HG03280 (cell line): ENCODE measurements at regions not wholly inside any gene's neighbourhood (a gene's known extent, or its start where the extent isn't known, plus 50 kb on each side); places are given as distances from the start of the nearest gene placed in this dataset.
"Not testable (repeated sequence)": the region's sequence is repeated elsewhere in the genome, so short reads cannot be mapped to it uniquely, and the experiment has no call there.

ENCODE experiments used
- ATAC-seq: cut with Tn5 transposase; IDR thresholded peaks from one replicate; pipeline ENCODE4 v1.9.1; 2021; ENCODE audit warnings: mild to moderate bottlenecking, moderate library complexity; ENCODE audit not compliant: unreplicated experiment

DNA sequence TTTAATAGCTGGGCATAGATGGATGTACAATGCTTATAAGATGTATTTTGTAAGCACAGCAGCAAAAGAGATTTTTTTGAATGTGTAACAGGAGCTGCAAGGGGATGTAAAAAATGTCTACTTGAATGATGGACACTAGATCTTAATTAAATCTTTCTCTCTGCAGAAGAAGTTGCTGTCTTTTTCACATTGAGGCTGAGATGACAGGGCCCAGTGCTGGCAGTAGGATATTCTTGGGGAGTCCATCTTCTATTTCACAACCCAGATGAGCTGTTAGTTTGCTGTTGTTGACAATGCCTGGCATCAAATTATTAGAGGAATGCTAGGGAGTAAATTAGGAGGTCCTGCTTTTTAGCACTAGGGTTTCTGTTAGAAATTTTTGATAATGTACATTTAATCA, 698.7 kb downstream of the SLITRK5 start:
- no peak for ATAC-seq

GRCh38 chr13:88376760-88377388, 705.7 kb downstream of the SLITRK5 start:
- no peak for ATAC-seq

GRCh38 chr13:88377852-88378251, 706.7 kb downstream of the SLITRK5 start:
- no peak for ATAC-seq

DNA sequence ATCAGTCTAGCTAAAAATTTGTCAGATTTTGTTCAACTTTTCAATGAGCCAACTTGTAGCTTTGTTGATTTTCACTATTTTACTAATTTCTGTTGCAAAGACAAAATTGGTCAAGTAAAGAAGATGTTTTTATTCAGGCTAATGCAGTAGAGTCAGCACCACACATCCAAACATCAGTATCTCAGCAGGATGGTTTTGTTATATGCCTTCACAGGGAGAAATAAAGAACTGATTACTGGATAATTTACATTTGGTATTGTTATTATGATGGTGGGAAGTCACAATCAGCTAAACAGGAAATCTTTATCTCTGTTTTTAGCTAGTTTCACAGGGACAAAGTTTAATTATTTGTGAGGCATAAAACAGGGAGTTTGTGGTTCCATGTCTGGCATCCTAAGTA, 713.4 kb downstream of the SLITRK5 start:
- no peak for ATAC-seq

GRCh38 chr13:88395804-88396203, 724.6 kb downstream of the SLITRK5 start:
- ATAC-seq, result no peak

GRCh38 chr13:88411696-88412095, 740.5 kb downstream of the SLITRK5 start:
- no peak for ATAC-seq

GRCh38 chr13:88417801-88418200, 746.6 kb downstream of the SLITRK5 start:
- ATAC-seq, result no peak

DNA sequence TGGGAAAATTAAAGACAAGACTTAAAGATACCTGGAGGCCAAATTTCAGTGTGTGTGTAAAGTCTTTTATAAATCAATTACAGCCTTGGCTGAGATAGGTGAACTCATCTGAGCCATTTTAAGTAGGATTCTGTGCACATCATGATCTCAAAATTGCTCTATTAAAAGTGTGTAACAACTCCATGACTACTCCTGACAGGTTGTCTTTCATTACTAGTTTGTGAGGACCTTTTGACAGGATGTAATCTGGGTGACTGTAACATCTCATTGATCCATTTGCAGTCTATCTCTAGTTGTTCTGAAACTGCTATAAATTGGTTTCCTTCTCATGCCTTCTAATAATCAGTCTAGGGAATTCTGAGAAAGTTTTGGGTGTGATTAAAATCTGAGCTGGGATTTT, 753.3 kb downstream of the SLITRK5 start:
- no peak for ATAC-seq

DNA sequence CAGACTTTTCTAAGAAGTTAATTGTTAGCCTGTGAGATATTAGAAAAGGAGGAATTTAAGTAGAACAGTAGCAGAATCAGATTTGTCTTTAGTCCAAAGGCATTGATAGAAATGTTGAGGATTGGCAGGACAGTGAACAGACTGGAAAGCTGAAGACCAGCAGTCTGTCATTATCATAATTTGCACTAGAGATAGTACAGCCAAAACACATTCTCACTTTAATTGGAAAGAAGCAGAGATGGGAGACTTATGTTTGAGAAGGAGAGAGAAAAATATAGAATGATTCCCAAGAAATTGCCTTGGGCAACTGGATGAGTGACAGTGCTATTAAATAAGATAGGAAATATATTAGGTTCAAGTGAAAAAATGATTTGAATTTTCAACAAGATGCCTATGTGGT, 755.5 kb downstream of the SLITRK5 start:
- ATAC-seq, result no peak

GRCh38 chr13:88429862-88430261, 758.7 kb downstream of the SLITRK5 start:
- no peak for ATAC-seq

- ATAC-seq, result no peak
Observed at GRCh38 chr13:88434953-88435352, 763.8 kb downstream of the SLITRK5 start.

- ATAC-seq, result no peak
Observed at GRCh38 chr13:88436974-88437373, 765.8 kb downstream of the SLITRK5 start.

GRCh38 chr13:88450515-88450914, 779.3 kb downstream of the SLITRK5 start:
- no peak for ATAC-seq

DNA sequence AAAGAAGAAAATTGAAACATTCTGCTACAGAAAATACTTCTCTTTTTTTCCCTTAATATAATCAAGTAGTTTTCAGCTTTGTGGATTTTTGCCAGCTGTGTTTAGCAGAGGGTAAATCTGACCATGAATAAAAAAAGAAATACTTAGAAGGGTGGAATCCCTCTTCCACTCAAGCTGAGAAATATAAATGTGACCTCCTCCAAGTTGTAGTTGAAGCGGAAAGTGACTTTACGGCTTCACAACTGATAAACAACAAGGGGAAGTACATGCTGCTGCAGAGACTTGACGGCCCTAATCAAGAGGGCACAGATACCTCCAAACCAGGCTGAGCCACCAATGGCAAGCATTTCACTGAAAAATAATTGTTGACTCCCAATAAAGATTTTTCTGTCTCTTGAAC, 785.0 kb downstream of the SLITRK5 start:
- ATAC-seq, result no peak

DNA sequence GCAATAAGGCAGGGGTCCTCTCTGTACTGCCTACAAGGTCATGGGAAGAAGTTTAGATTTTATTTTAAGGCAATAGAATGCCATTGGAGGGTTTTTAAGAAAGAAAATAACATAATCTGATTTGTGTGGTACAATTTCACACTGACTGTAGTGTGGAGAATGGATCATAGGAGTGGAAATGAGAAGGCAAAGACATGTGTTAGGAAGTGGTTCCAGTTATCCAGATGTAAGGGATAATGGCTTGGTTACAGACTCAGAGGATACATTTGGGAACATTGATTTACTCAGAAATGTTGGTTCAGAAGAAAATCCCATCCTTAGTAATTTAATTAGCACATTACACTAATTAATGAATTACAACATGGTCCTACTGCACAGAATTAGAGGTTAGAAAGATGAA, 788.2 kb downstream of the SLITRK5 start:
- ATAC-seq, result no peak

GRCh38 chr13:88461272-88462009, 790.3 kb downstream of the SLITRK5 start:
- no peak for ATAC-seq

- ATAC-seq, result no peak
Observed at GRCh38 chr13:88464851-88465250, 793.7 kb downstream of the SLITRK5 start.

GRCh38 chr13:88472316-88472715, 801.1 kb downstream of the SLITRK5 start:
- ATAC-seq, result no peak

DNA sequence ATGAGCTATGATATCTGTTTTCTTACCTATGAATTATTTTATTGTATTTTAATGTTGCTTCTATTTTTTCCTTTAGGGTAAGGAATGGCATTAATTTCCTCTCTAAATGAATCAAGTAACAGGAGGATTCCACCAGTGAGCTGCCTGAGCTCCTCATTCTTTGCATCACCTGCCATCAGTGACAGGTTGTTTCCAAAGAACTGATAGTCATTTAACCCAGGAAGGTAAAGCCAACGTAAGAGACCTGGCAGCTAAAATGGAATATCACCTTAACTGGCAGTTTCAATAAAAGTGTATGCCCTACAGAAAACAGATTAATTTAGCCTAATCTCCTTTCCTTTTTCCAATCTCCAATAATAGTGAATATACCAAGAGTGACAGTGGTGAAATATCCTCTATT, 812.0 kb downstream of the SLITRK5 start:
- no peak for ATAC-seq

- ATAC-seq, result no peak
Observed at GRCh38 chr13:88507909-88508308, 836.7 kb downstream of the SLITRK5 start.

DNA sequence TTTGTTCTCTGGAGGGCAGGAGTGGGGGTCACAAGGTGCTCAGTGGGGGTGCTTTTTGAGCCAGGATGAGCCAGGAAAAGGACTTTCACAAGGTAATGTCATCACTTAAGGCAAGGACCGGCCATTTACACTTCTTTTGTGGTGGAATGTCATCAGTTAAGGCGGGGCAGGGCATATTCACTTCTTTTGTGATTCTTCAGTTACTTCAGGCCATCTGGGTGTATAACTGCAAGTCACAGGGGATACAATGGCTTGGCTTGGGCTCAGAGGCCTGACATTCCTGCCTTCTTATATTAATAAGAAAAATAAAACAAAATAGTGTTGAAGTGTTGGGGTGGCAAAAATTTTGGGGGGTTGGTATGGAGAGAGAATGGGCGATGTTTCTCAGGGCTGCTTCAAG, 841.8 kb downstream of the SLITRK5 start:
- not testable (repeated sequence) for ATAC-seq

GRCh38 chr13:88526186-88526852, 855.1 kb downstream of the SLITRK5 start:
- ATAC-seq, result no peak
